HG02870 (cell line): ENCODE measurements at regions not wholly inside any gene's neighbourhood (a gene's known extent, or its start where the extent isn't known, plus 50 kb on each side); places are given as distances from the start of the nearest gene placed in this dataset.
"Not testable (repeated sequence)": the region's sequence is repeated elsewhere in the genome, so short reads cannot be mapped to it uniquely, and the experiment has no call there.

Experiments
- ATAC-seq: cut with Tn5 transposase; IDR thresholded peaks from one replicate; pipeline ENCODE4 v1.9.1; 2021; ENCODE audit warnings: mild to moderate bottlenecking, moderate library complexity; ENCODE audit not compliant: unreplicated experiment

DNA sequence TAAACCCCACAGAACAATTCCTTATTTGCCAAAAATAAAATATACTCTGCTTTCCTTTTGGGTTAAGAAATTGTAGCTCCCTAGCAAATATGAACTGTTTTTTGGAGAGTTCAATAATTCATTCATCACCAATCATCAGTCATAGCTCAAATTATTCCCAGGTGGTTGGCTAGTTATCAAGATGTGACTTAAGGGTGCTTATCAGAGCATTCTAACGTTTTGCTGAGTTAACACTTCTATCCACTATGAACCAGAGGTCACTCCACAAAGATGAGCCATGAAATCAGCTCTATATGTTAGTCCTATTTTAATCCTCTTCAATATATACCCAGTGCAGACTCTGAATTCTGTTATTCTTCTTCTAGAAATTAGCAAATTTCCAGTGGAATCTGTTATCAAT, 379.1 kb downstream of the TENT5A start:
- ATAC-seq, result no peak

DNA sequence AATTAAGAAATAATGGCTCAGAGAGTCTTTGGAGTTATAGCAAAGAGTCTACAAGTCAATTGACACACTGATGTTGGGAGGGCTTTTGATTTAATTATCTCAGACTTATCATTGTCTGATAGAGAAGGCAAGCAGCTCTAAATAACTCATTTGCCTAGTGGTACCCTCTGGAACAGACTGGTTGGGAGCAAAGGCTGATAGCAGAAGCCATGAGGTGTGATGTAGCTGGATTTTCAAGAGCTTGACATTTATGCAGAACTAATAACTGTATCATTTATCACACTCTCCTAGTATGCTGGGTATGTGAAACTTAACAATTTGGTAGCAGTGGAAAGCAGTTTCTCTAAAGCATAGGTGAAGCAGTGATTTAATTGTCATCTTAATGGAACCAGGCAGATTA, 380.6 kb downstream of the TENT5A start:
- no peak for ATAC-seq

DNA sequence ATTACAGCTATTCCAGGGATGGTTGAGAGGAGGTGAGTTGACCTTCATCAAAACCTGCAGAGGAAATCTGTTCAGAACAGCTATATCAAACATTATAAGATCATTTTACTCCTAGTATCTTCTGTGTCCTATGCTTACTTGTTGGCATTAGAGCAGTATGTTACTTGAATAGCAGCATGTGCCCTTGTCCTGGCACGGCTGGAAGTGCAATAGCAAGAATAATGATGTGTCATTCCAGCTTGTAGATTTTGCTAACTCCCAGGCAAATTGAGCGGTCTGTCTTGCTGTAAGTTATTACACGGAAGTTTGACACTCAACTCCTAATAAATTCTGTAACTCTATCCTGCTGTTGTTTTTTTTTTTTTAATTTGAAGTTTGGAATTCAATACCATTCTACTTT, 385.5 kb downstream of the TENT5A start:
- no peak for ATAC-seq

GRCh38 chr6:81362246-81362645, 390.2 kb downstream of the TENT5A start:
- no peak for ATAC-seq

GRCh38 chr6:81353262-81353661, 399.2 kb downstream of the TENT5A start:
- ATAC-seq, result no peak

DNA sequence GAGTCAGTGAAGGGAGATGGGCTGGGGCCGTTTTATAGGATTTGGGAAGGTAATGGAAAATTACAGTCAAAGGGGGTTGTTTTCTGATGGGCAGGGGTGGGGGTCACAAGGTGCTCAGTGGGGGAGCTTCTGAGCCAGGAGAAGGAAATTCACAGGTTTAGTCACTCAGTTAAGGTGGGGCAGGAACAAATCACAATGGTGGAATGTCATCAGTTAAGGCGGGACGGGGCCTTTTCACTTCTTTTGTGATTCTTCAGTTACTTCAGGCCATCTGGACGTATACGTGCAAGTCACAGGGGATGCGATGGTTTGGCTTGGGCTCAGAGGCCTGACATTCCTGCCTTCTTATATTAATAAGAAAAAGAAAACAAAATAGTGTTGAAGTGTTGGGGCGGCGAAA, 408.5 kb downstream of the TENT5A start:
- not testable (repeated sequence) for ATAC-seq

GRCh38 chr6:81340946-81341345, 411.5 kb downstream of the TENT5A start:
- no peak for ATAC-seq

DNA sequence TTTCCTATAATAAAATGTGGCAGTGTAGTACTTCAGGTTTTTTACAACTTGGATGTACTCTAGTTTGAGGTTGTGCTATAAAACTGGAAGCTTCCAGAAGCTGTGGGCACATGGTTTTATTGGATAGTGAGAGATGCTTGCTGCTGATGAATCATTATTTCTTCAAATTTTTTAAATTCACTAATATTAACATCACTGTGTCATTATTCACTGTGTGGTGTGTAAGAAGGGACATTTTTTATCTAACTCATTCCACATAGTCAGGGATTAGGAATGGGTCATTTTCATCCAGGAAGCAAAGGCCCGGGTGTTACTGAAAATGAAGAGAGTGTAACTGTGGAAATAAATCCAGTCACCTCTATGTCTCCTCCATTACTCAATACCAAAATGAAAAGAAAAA, 421.0 kb downstream of the TENT5A start:
- no peak for ATAC-seq

GRCh38 chr6:81328700-81329099, 423.8 kb downstream of the TENT5A start:
- no peak for ATAC-seq

GRCh38 chr6:81326881-81327561, 425.5 kb downstream of the TENT5A start:
- no peak for ATAC-seq

- no peak for ATAC-seq
These were observed 442.7 kb downstream of the TENT5A start for GRCh38 chr6:81309811-81310210.

DNA sequence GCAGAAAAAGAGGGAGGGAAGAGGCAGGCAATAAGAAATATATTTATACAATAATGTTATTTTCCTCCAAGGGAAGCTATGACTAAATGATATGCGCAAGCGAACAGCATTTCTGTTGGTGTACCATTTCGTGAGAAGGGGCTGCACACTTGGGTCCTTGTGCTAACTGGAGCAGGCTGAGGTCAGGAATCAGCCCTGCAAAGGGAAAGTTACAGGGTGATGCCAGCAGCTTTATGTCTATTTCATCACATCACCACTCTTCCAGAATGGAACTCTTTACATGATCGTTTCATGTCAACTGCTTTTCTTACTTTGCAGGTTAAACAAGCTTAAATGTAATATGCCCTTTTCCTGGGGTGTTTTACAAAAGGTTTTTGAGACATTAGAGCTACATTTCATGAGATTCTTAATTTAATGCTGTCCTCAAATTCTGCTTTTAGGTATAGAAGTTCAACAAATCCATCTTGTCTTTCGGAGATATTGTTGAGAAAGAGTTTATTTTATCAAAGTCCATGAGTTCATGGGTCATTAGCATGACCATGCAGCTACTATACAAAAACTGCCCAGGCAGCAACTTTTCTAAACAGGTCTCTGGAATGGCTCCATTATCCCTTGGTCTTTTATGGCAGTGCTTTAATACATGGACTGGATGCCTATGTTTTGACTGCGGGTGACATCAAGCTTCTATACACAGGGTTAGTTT, 443.8 kb downstream of the TENT5A start:
- ATAC-seq, result no peak

GRCh38 chr6:81307651-81308214, 444.7 kb downstream of the TENT5A start:
- no peak for ATAC-seq

DNA sequence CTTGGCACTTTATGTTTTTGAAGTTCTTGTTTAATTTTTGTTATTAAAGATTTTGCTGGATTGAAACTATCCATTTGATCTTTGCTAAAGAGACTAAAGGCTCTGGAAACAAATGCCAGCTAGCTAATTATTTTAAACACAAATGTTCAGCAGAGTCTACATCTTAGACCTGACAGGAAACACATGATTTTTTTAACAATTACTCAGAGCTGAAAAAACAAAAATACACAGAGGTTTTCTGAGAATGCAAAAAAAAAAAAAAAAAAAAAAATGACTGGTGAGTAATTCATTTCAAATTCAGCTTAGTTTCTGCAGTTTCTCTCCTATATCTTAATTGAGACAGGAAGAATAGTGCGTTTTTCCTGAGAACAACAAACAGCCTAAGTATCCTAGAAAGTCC, 448.0 kb downstream of the TENT5A start:
- no peak for ATAC-seq

- no peak for ATAC-seq
These were observed 451.5 kb downstream of the TENT5A start for GRCh38 chr6:81300961-81301360.

GRCh38 chr6:81298751-81299150, 453.7 kb downstream of the TENT5A start:
- ATAC-seq, result no peak

DNA sequence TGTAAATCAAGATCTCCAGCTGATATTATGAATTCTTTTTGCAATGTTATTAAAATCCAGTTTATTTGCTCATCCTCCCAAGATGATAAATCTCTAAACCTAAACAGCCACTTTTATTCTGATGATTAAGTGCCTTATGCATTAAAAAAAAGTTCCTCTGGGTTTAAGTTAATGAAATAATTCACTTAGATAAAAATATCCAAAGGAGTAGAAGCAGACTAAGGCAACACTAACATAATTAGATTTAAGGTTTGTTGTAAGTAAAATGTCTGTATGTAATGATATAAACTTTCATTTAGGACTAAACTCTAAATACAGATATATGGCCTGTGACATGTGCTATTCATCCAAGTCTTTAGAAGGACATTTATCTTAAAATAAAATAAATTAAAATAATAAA, 457.2 kb downstream of the TENT5A start:
- ATAC-seq, result no peak

GRCh38 chr6:81293896-81294295, 458.6 kb downstream of the TENT5A start:
- ATAC-seq, result no peak

- no peak for ATAC-seq
These were observed 463.3 kb downstream of the TENT5A start for GRCh38 chr6:81289229-81289628.

DNA sequence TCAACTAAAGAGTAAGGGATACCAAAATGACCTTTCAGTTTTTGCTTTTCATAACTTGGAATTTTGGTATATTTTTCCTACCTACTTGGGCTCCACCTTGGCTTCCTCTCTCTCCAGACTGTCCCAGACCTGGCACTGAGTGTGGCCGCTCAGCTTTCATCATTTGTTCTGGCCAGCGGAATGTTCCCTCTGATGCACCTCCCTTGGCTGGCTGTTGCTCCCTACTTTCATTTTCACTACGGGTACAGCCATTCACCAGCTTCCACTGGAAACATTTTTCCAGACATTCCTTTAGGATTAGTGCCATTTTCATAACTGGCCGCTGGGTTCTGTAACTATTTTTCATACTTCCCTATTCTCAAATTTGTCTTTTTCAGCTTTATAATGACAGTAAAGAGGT, 487.4 kb downstream of the TENT5A start:
- ATAC-seq, result no peak

- ATAC-seq, result no peak
These were observed 488.8 kb downstream of the TENT5A start for GRCh38 chr6:81263531-81264168.

- no peak for ATAC-seq
These were observed 489.8 kb downstream of the TENT5A start for GRCh38 chr6:81262656-81263055.
